Subcutaneous abdominal adipose tissue (tissue), 5 donors: ENCODE measurements at regions not wholly inside any gene's neighbourhood (a gene's known extent, or its start where the extent isn't known, plus 50 kb on each side); places are given as distances from the start of the nearest gene placed in this dataset.
"Not testable (repeated sequence)": the region's sequence is repeated elsewhere in the genome, so short reads cannot be mapped to it uniquely, and the experiment has no call there.

Experiments
- H3K27ac ChIP-seq: one replicate; pipeline ENCODE4 v1.7.0; 2013; ENCODE audit warnings: low read depth, mild to moderate bottlenecking, inconsistent platforms, low read length, moderate library complexity
- H3K27me3 ChIP-seq, 5 donors: one replicate each; pipeline ENCODE4 v1.7.0; 2013; ENCODE audit warnings: low read length in 5 of 5, inconsistent platforms in 1 of 5; ENCODE audit not compliant: control insufficient read depth in 5 of 5, insufficient read depth in 4 of 5
- H3K36me3 ChIP-seq, 5 donors: one replicate each; pipeline ENCODE4 v1.7.0; 2013; ENCODE audit warnings: low read length in 5 of 5; ENCODE audit not compliant: control insufficient read depth in 5 of 5, insufficient read depth in 5 of 5
- H3K4me1 ChIP-seq, 5 donors: one replicate each; pipeline ENCODE4 v1.7.0; 2013; ENCODE audit warnings: low read length in 5 of 5, mild to moderate bottlenecking in 3 of 5, moderate library complexity in 1 of 5; ENCODE audit not compliant: control insufficient read depth in 5 of 5, insufficient read depth in 5 of 5
- H3K4me3 ChIP-seq, 5 donors: one replicate each; pipeline ENCODE4 v1.7.0; 2013; ENCODE audit warnings: low read length in 5 of 5, low read depth in 1 of 5
- H3K9ac ChIP-seq, 5 donors: one replicate each; pipeline ENCODE4 v1.7.0; 2013; ENCODE audit warnings: low read length in 5 of 5, mild to moderate bottlenecking in 4 of 5, moderate library complexity in 3 of 5
- H3K9me3 ChIP-seq, 5 donors: one replicate each; pipeline ENCODE4 v1.7.0; 2013; ENCODE audit warnings: low read length in 5 of 5; ENCODE audit not compliant: control insufficient read depth in 5 of 5
- donor health status: healthy.
- donor health status: healthy.
- donor health status: healthy.
- donor health status: healthy.
- donor health status: healthy.

DNA sequence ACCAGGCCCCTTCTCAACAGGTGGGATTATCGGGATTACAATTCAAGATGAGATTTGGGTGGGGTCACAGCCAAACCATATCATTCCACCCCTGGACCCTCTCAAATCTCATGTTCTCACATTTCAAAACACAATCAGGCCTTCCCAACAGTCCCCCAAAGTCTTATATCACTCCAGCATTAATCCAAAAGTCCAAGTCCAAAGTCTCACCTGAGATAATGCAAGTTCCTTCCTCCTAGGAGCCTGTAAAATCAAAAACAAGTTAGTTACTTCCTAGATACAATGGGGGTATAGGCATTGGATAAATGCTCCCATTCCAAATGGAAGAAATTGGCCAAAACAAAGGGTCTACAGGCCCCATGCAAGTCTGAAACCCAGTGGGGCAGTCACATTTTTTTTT is 111.1 kb upstream of the FAM9C start:
- H3K9ac ChIP-seq, H3K4me3 ChIP-seq, H3K27me3 ChIP-seq, H3K27ac ChIP-seq, H3K36me3 ChIP-seq: not testable (repeated sequence)
- Histone ChIP-seq H3K9me3 (peaks cover 0 to 11% (median 8%) of the 10 kb centered on the region in 5 donors), H3K4me1 (peaks cover 0 to 15% (median 11%) of the 10 kb centered on the region in 5 donors)

GRCh38 chrX:13153796-13154195 is 109.4 kb upstream of the FAM9C start:
- Histone ChIP-seq H3K27ac (no peak overlapping the region), H3K4me3 (no peak overlapping the region), H3K27me3 (no peaks in the 10 kb centered on the region), H3K4me1 (peaks cover 0 to 8% (median 3%) of the 10 kb centered on the region in 5 donors), H3K9ac (no peak overlapping the region), H3K36me3 (no peaks in the 10 kb centered on the region), H3K9me3 (peaks cover 0 to 11% (median 8%) of the 10 kb centered on the region in 5 donors)

DNA sequence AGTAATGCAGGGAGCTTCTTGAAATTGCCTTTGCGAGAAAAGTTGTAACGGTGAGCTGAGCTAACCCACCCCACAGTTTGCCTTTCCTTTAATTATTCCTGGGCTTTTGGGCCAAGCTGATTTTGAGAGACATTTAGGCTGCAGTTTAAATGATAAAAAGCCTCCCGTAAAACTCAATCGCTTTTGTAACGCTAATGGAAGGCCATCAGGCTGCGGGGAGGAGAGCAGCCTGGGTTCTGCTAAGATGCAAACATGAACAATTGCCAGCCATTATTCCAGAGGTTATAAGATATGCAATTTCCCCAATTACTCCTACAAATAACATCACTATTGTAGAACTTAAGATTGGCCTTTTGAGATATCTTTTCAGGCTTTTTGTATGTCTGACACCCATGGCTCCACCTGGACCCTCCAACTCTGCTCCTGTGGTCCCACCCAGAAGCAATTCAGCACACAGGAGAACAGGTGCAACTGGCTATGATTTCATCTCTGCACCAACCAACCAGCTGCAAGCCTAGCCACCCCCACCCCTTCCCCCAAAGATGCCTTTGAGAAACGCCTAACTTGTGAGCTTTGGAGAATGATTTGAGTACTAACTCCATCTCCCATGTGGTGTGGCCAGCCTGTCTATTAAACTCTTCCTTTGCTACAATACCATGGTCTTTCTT is 108.2 kb upstream of the FAM9C start:
- no peaks in the 10 kb centered on the region for H3K27me3 ChIP-seq
- no peaks in the 10 kb centered on the region for H3K36me3 ChIP-seq
- H3K27ac ChIP-seq = no peak overlapping the region
- H3K9me3 ChIP-seq = peaks cover 0 to 11% (median 8%) of the 10 kb centered on the region in 5 donors
- no peak overlapping the region for H3K9ac ChIP-seq
- H3K4me1 ChIP-seq = peaks cover 0 to 8% (median 3%) of the 10 kb centered on the region in 5 donors
- H3K4me3 ChIP-seq = peak overlapping the region; percentile 26 to 45 (median 30)

DNA sequence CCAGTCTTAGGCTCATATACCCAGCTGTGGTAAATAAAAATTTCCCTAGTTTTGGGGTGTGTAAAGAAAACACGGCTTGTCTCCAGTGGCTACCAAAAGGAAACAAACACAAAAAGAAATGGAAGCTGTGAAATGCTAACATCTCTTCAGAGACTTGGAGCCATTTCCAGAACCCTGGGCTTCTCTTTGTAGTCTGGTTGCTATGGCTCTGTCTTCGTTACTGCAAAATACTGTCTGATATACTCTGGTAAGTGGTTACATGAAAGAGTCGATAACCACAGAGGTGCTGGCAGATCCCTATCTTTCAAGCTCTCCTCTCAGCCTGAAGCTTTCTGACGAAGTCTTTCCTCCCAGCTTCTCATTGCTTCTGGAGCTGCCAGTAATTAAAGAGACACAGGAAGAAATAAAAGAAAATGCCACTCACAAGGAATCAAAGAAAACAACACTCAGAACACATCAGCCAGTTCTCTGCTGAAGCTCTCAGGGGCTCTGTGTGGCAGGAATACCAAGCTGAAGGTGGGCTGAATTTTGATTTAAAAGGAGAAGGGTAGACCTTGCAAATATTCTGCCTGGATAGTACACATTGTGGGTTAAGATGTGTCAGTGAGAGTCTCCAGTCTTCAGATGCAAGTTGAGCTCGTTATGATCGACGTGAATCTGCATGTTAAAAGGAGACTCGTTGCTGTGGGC is 107.6 kb upstream of the FAM9C start:
- H3K4me1 ChIP-seq = peaks cover 0 to 8% (median 3%) of the 10 kb centered on the region in 5 donors

DNA sequence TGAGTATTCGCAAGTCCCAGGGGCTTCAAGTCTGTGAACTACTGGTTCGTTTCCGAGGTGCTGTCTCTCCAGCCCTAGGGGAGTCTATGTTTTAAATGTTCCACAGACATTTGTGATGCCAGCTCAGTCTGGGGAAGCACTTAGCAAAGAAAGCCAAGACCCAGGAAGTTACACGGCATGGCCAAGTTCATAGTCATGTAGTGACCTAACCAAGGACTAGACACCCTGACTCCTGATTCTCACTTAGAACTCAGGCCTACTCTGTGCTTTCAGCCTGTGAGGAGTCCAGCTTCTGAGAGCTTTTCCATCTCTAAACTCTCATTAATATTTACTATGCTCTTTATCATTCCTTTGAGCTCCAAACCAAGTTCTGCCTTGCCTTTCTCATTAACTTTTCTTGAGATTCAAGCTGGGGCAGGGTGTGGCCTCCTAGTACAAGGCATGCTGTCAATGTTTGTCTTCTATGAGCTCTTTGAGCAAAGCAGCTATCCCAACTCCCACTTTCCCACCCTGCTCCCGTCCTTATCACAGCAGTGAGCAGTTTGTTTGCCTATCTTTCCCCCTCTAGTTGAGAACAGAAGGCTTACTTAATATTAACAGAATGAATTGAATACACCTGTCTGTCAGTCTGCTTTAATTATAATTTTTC is 105.4 kb upstream of the FAM9C start:
- H3K4me1 ChIP-seq = peaks cover 0 to 8% (median 3%) of the 10 kb centered on the region in 5 donors
- H3K27ac ChIP-seq = no peak overlapping the region
- peaks cover 0 to 22% (median 15%) of the 10 kb centered on the region in 5 donors for H3K9me3 ChIP-seq
- no peaks in the 10 kb centered on the region for H3K36me3 ChIP-seq
- H3K27me3 ChIP-seq = peaks cover 0 to 2% (median 0%) of the 10 kb centered on the region in 5 donors
- H3K4me3 ChIP-seq = no peak overlapping the region
- H3K9ac ChIP-seq = no peak overlapping the region

More for the DNA sequence above, 107.6 kb upstream of the FAM9C start:
- H3K9me3 ChIP-seq = peaks cover 0 to 16% (median 10%) of the 10 kb centered on the region in 5 donors
- peak overlapping the region; percentile 26 to 45 (median 30) for H3K4me3 ChIP-seq
- no peaks in the 10 kb centered on the region for H3K36me3 ChIP-seq
- H3K9ac ChIP-seq = no peak overlapping the region
- H3K27me3 ChIP-seq = no peaks in the 10 kb centered on the region
- H3K27ac ChIP-seq = peak overlapping the region; percentile 43

DNA sequence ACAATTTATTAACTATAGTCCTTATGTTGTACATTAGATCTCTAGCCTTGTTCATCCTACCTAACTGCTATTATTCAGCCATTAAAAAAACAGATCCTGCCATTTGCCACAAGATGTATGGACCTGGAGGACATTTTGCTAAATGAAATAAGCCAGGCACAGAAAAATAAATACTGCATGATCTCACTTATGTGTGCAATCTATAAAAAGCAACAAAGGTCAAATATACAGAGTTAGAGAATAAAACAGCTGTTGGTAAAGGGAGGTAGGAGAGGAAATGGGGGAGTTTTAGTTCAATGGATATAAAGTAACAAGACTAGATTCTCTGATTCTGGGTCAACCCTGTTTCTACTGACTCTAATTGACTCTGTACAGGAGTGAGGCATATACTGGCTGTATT is 103.3 kb upstream of the FAM9C start:
- no peak overlapping the region for H3K4me3 ChIP-seq
- no peaks in the 10 kb centered on the region for H3K36me3 ChIP-seq
- peaks cover 0 to 11% (median 7%) of the 10 kb centered on the region in 5 donors for H3K9me3 ChIP-seq
- peaks cover 0 to 8% (median 2%) of the 10 kb centered on the region in 5 donors for H3K4me1 ChIP-seq
- no peak overlapping the region for H3K27ac ChIP-seq
- peaks cover 0 to 2% (median 0%) of the 10 kb centered on the region in 5 donors for H3K27me3 ChIP-seq
- H3K9ac ChIP-seq = no peak overlapping the region

GRCh38 chrX:13147147-13147546 is 102.7 kb upstream of the FAM9C start:
- H3K4me3 ChIP-seq = no peak overlapping the region
- no peak overlapping the region for H3K9ac ChIP-seq
- no peak overlapping the region for H3K27ac ChIP-seq
- H3K4me1 ChIP-seq = peaks cover 0 to 5% (median 1%) of the 10 kb centered on the region in 5 donors
- H3K27me3 ChIP-seq = peaks cover 0 to 2% (median 0%) of the 10 kb centered on the region in 5 donors
- H3K36me3 ChIP-seq = no peaks in the 10 kb centered on the region
- H3K9me3 ChIP-seq = peaks cover 0 to 11% (median 7%) of the 10 kb centered on the region in 5 donors

- Histone ChIP-seq H3K4me3 (no peak overlapping the region), H3K4me1 (no peaks in the 10 kb centered on the region), H3K36me3 (no peaks in the 10 kb centered on the region), H3K27me3 (peaks cover 0 to 2% (median under 1%) of the 10 kb centered on the region in 5 donors), H3K27ac (no peak overlapping the region), H3K9me3 (peaks cover 0 to 11% (median 7%) of the 10 kb centered on the region in 5 donors), H3K9ac (no peak overlapping the region)
These were observed 100.7 kb upstream of the FAM9C start for GRCh38 chrX:13144927-13145655.

GRCh38 chrX:13142891-13143290 is 98.5 kb upstream of the FAM9C start:
- H3K4me3 ChIP-seq = no peak overlapping the region
- H3K36me3 ChIP-seq = no peaks in the 10 kb centered on the region
- no peak overlapping the region for H3K9ac ChIP-seq
- H3K27me3 ChIP-seq = peaks cover 0 to 5% (median 3%) of the 10 kb centered on the region in 5 donors
- no peaks in the 10 kb centered on the region for H3K4me1 ChIP-seq
- no peak overlapping the region for H3K27ac ChIP-seq
- H3K9me3 ChIP-seq = peaks cover 0 to 13% (median 12%) of the 10 kb centered on the region in 5 donors
